NCI-H748 treated with DMSO at 0.1 percent for 48 hours (cell line): ENCODE measurements at regions not wholly inside any gene's neighbourhood (a gene's known extent, or its start where the extent isn't known, plus 50 kb on each side); places are given as distances from the start of the nearest gene placed in this dataset.
"Not testable (repeated sequence)": the region's sequence is repeated elsewhere in the genome, so short reads cannot be mapped to it uniquely, and the experiment has no call there.

ENCODE experiments used
- DNase-seq: peaks from one replicate; lab custom pipeline; 2025; lab: John Stamatoyannopoulos, UW

DNA sequence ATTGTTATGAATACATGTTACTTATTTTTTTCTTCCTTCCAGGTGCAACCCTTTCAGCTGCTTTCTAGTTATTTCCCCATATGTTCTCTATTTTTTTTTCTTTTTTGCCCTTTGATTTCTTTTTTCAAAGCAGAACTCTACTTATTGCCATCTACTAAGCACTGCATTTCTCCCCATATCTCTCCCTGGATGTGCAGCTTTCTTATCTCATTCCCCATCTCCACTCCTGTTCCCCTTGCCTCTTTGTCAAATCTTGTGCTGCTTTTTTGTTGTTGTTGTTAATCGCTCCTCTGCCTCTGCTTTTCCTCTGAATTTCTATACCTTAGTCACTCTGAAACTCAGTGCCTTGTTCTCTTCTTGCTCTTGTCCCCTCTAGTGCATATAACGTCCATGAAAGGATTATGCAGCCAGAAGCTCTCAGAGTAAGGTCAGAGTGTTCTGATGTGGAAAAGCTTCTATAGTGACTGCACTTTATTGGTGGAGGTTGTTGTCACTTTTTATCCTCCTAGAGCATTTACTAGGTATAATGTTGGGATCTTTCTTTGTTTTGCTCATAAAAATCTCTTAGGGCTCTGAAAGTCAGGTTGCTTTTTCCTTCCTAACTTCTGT is 51.1 kb upstream of the JADE1 start:
- DNase-seq = no peak

- DNase-seq = peak; percentile 1
Observed at GRCh38 chr4:128757712-128758111, 51.8 kb upstream of the JADE1 start.

DNA sequence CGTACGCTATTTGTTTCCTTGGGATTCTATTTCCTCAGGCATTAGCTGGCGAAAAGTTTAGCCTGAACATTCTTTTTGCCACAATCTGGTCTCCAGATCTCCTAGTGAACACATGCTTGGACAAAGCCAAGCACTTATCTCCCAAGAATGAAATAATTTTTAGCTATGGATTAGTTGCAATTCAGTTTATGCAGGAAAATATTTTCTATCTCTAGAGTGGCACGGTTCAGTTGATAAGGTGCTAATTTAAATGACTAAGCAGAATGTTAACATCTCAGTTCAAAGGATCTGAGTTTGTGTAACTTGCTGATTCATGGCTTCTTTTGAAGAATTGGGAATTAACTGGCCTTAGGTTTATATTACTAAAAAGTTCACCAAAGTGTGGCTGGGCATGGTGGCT is 58.1 kb upstream of the JADE1 start:
- DNase-seq = no peak

DNA sequence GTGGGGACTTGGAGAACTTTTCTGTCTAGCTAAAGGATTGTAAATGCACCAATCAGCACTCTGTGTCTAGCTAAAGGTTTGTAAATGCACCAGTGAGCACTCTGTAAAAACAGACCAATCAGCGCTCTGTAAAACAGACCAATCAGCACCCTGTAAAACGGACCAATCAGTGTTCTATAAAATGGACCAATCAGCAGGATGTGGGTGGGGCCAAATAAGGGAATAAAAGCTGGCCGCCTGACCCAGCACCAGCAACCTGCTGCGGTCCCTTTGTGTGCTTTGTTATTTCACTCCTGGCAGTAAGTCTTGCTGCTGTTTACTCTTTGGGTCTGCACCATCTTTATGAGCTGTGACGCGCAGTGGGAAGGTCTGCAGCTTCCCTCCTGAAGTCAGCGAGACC is 67.8 kb upstream of the JADE1 start:
- not testable (repeated sequence) for DNase-seq

DNA sequence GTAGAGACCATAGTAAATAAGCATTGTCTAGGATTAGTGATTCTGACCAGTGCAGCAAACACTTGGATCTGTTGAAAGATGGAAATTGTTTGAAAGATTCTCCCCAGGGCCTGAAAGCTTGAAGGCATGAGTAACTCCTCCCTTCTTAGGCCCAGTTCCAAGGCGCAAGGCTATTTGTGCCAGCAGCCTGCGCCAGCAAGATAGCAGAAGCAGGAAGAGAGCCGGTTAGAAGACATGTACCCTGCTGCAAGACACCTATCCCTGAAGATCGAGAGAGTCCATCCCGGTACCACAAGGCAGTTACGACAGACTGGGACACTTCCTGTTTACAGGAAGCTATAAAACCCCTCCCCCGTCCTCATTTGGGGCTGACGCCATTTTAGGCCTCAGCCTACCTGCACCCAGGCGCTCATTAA is 72.4 kb upstream of the JADE1 start:
- no peak for DNase-seq

- no peak for DNase-seq
Observed at GRCh38 chr4:128735714-128736113, 73.8 kb upstream of the JADE1 start.

- DNase-seq = no peak
Observed at GRCh38 chr4:128728190-128728589, 81.3 kb upstream of the JADE1 start.

DNA sequence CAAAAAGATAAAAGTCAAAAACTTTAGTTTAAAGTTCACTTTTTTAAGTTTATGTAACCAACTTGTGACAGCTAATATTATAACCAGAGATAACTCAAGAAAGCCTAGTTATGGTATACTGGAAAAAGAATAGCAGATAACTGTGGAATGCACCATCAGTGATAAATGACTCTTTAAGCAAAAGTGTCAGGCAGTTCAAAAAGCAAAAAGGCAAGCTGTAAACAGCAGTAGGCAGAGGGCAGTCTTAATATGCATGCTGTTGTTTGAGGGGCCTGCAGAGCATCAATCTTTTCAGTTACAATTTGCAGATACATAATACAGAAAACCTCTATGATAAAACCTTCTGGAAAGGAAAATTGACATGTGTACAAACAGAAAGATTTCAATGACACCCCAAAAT is 81.8 kb upstream of the JADE1 start:
- no peak for DNase-seq

DNA sequence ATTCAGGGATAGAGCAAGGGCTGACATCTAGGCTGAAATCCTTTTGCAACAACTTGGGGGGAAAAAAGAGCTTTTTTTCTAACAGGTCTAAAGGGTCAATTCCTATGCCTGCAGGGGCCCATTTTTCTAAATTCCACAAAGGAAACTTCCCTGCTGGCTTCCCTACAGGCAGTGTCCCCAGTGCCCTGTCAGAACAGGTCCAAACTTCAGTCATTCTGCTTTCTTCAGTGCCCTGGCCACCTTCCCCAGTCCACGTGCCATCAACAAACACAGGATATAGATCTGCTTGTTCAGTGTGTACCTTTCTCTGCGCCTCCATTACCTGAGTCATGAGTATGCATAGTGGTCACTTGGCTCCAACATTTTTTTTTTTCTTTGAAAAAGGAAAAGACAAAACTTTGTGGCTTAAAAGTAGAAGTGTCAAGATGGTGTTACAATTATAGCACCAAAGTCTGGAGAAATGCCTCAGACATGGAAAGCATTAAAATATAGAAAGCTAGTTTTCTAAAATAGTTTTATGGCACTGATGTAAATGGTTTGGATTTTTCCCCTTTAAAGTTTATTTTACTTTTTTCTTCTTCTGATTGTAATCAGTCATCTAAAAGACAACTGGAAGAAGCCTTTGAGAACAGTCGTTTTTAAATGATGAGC is 84.0 kb upstream of the JADE1 start:
- DNase-seq = no peak

GRCh38 chr4:128722911-128723310 is 86.6 kb upstream of the JADE1 start:
- DNase-seq = no peak

GRCh38 chr4:128721896-128722295 is 87.6 kb upstream of the JADE1 start:
- DNase-seq = no peak

GRCh38 chr4:128720270-128720669 is 89.2 kb upstream of the JADE1 start:
- no peak for DNase-seq

- DNase-seq = no peak
Observed at GRCh38 chr4:128718768-128719167, 90.7 kb upstream of the JADE1 start.

- DNase-seq = no peak
Observed at GRCh38 chr4:128716338-128716737, 93.2 kb upstream of the JADE1 start.

GRCh38 chr4:128715616-128716015 is 93.9 kb upstream of the JADE1 start:
- no peak for DNase-seq

- no peak for DNase-seq
Observed at GRCh38 chr4:128711361-128711760, 98.1 kb upstream of the JADE1 start.

- DNase-seq = no peak
Observed at GRCh38 chr4:128709268-128709667, 100.2 kb upstream of the JADE1 start.

DNA sequence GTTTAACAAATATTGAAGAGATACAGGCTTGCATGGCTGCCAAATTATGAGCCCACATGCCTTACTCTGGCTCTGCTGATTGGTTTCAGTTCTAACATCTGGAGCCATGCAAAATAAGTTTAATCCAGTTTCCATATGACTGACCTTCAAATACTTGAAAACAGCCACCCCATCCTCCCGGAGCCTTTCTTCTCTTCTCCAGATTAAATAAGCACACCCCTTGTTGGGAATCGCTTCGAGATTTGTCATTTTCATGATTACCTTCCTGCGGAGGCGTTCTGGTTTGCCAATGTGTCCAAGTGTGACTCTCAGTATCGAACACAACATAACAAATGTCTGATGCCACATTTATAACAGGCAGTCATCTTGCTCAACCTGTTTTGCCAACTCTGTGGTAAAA is 101.6 kb upstream of the JADE1 start:
- no peak for DNase-seq

DNA sequence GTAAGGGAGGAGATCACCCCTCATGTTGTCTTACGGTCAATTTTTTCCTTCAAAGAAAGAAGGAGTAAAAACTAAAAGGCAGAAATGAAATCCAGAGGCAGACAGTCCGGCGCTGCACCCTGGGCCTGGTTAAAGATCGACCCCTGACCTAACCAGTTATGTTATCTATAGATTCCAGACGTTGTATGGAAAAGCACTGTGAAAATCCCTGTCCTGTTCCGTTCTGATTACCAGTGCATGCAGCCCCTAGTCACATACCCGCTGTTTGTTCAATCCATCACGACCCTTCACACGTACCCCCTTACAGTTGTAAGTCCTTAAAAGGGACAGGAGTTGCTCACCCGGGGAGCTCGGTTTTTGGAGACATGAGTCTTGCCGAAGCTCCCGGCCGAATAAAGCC is 105.6 kb upstream of the JADE1 start:
- DNase-seq = no peak

- DNase-seq = no peak
Observed at GRCh38 chr4:128700659-128701350, 108.7 kb upstream of the JADE1 start.

- DNase-seq = no peak
Observed at GRCh38 chr4:128698386-128698785, 111.1 kb upstream of the JADE1 start.

DNA sequence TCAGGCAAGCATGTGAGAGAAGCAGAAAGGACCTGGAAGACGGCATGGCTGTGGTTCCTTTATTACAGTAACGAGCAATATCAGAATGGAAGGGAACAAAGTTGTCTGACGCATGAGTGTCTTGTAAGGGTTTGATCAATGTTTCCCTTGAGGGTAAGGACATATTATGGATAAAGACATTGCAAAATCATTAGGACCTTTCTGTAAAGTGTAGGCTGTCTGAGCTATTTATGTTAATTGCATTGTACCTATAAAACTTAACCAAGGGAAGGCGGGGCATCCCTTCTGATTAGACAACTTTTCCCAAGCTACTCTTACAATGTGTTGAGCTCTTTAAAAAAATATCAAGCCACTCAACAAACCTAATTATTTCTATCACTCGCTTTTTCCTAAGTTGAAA is 112.2 kb upstream of the JADE1 start:
- no peak for DNase-seq

DNA sequence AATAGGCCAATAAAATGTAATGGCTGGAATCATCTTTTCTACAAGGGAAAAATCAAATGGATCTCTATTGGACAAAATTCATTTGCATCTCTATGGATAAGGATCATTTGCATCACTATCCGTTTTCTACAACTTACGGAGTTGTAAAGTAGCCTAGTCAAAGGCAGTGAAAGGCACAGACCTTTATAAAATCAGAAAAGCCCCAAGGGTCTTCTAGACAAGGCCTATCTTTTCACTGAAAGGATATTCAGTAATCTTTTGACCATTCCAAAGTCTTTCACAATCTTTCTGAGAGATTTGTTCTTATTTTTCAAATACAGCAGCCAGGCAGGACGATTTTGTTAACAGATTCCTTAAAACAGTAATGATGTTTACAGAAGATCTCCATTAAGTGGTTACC is 119.5 kb upstream of the JADE1 start:
- no peak for DNase-seq
